Skeletal muscle tissue (tissue), 3 donors: ENCODE measurements at regions not wholly inside any gene's neighbourhood (a gene's known extent, or its start where the extent isn't known, plus 50 kb on each side); places are given as distances from the start of the nearest gene placed in this dataset.

Experiments
- H3K27ac ChIP-seq: one replicate; pipeline ENCODE4 v1.7.0; 2013; ENCODE audit warnings: mild to moderate bottlenecking, low read depth, low read length, inconsistent platforms
- H3K27me3 ChIP-seq, 3 donors: one replicate each; pipeline ENCODE4 v1.7.0; 2013; ENCODE audit warnings: low read length in 3 of 3; ENCODE audit not compliant: control insufficient read depth in 3 of 3, insufficient read depth in 3 of 3
- H3K36me3 ChIP-seq, 3 donors: one replicate each; pipeline ENCODE4 v1.7.0; 2013; ENCODE audit warnings: low read length in 3 of 3; ENCODE audit not compliant: control insufficient read depth in 3 of 3, insufficient read depth in 3 of 3
- H3K4me1 ChIP-seq, 3 donors: one replicate each; pipeline ENCODE4 v1.7.0; 2013; ENCODE audit warnings: low read length in 3 of 3, mild to moderate bottlenecking in 3 of 3; ENCODE audit not compliant: control insufficient read depth in 3 of 3, insufficient read depth in 3 of 3
- H3K4me3 ChIP-seq, 3 donors: one replicate each; pipeline ENCODE4 v1.7.0; 2013; ENCODE audit warnings: low read length in 3 of 3
- H3K9ac ChIP-seq, 3 donors: one replicate each; pipeline ENCODE4 v1.7.0; 2013; ENCODE audit warnings: low read length in 3 of 3, mild to moderate bottlenecking in 3 of 3, moderate library complexity in 2 of 3, low read depth in 1 of 3
- H3K9me3 ChIP-seq, 3 donors: one replicate each; pipeline ENCODE4 v1.7.0; 2013; ENCODE audit warnings: low read length in 3 of 3; ENCODE audit not compliant: control insufficient read depth in 3 of 3
- donor health status: Osteomylitis.

- Histone ChIP-seq H3K36me3 (no peaks in the 10 kb centered on the region), H3K9me3 (no peaks in the 10 kb centered on the region), H3K9ac (no peak overlapping the region), H3K27ac (no peak overlapping the region), H3K4me1 (peaks cover 0 to 14% (median 0%) of the 10 kb centered on the region in 3 donors), H3K27me3 (no peaks in the 10 kb centered on the region), H3K4me3 (no peak overlapping the region)
Measured at GRCh38 chr12:98126637-98127335, 388.6 kb upstream of the TMPO start.

GRCh38 chr12:98127336-98127679, 388.1 kb upstream of the TMPO start:
- Histone ChIP-seq H3K9me3 (no peaks in the 10 kb centered on the region), H3K27me3 (no peaks in the 10 kb centered on the region), H3K4me1 (peaks cover 0 to 14% (median 0%) of the 10 kb centered on the region in 3 donors), H3K9ac (no peak overlapping the region), H3K4me3 (no peak overlapping the region), H3K27ac (no peak overlapping the region), H3K36me3 (no peaks in the 10 kb centered on the region)

GRCh38 chr12:98127854-98128253, 387.5 kb upstream of the TMPO start:
- Histone ChIP-seq H3K27ac (no peak overlapping the region), H3K4me1 (peaks cover 0 to 14% (median 0%) of the 10 kb centered on the region in 3 donors), H3K36me3 (no peaks in the 10 kb centered on the region), H3K9ac (no peak overlapping the region), H3K4me3 (no peak overlapping the region), H3K27me3 (no peaks in the 10 kb centered on the region), H3K9me3 (no peaks in the 10 kb centered on the region)

DNA sequence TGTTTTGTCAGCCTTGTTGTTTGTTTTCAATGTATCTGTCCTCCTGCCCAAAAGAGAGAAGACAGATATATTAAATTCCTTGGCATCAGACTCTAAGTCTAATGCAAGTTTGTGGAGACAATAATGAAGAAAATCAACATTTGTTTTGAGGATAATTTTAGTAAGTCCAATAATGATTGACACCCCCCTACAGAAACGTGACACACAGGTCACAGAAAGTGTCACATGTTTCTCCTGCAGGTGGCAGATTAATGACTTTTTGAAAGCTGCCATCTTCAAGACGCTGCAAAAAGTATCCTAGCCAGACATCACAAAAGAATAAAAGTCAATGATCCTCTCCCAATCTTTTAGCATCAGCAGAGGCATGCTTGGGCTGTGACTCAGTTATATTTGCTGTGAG, 378.8 kb upstream of the TMPO start:
- H3K27ac ChIP-seq: no peak overlapping the region
- H3K27me3 ChIP-seq: no peaks in the 10 kb centered on the region
- no peaks in the 10 kb centered on the region for H3K4me1 ChIP-seq
- H3K4me3 ChIP-seq: no peak overlapping the region
- H3K9ac ChIP-seq: no peak overlapping the region
- H3K36me3 ChIP-seq: no peaks in the 10 kb centered on the region
- H3K9me3 ChIP-seq: no peaks in the 10 kb centered on the region

GRCh38 chr12:98137278-98137677, 378.1 kb upstream of the TMPO start:
- H3K4me1 ChIP-seq: no peaks in the 10 kb centered on the region
- H3K27ac ChIP-seq: no peak overlapping the region
- no peak overlapping the region for H3K4me3 ChIP-seq
- no peaks in the 10 kb centered on the region for H3K36me3 ChIP-seq
- no peaks in the 10 kb centered on the region for H3K27me3 ChIP-seq
- no peaks in the 10 kb centered on the region for H3K9me3 ChIP-seq
- H3K9ac ChIP-seq: no peak overlapping the region

DNA sequence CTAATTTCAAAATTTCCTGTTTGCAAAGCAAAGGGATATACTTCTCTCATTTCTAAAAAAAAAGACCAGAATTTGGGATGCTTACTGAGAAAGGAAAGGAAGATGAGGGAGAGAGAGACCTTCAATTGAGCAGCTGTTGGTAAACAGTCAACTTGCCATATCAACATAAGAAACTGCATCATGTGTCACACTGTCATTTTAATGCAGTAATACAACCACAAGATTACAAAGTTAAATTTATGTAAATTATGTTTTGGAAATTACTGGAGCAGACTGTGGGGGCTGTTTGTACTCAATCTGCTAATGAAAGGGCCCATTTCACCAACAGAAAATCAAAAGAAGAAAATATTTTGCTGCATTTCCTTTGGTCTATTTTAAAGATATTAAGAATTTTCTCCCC, 370.4 kb upstream of the TMPO start:
- Histone ChIP-seq H3K27ac (no peak overlapping the region), H3K9me3 (no peaks in the 10 kb centered on the region), H3K4me3 (no peak overlapping the region), H3K36me3 (no peaks in the 10 kb centered on the region), H3K9ac (no peak overlapping the region), H3K4me1 (no peaks in the 10 kb centered on the region), H3K27me3 (no peaks in the 10 kb centered on the region)

GRCh38 chr12:98146043-98146442, 369.3 kb upstream of the TMPO start:
- H3K27me3 ChIP-seq: no peaks in the 10 kb centered on the region
- H3K9me3 ChIP-seq: no peaks in the 10 kb centered on the region

GRCh38 chr12:98146487-98146886, 368.9 kb upstream of the TMPO start:
- H3K27ac ChIP-seq: no peak overlapping the region
- H3K4me3 ChIP-seq: no peak overlapping the region
- no peaks in the 10 kb centered on the region for H3K4me1 ChIP-seq
- H3K9me3 ChIP-seq: no peaks in the 10 kb centered on the region
- H3K27me3 ChIP-seq: no peaks in the 10 kb centered on the region
- H3K9ac ChIP-seq: no peak overlapping the region
- no peaks in the 10 kb centered on the region for H3K36me3 ChIP-seq

More at GRCh38 chr12:98146043-98146442, 369.3 kb upstream of the TMPO start:
- no peaks in the 10 kb centered on the region for H3K4me1 ChIP-seq
- no peaks in the 10 kb centered on the region for H3K36me3 ChIP-seq
- no peak overlapping the region for H3K27ac ChIP-seq
- no peak overlapping the region for H3K9ac ChIP-seq
- H3K4me3 ChIP-seq: no peak overlapping the region

GRCh38 chr12:98149270-98149669, 366.1 kb upstream of the TMPO start:
- H3K9me3 ChIP-seq: no peaks in the 10 kb centered on the region
- no peaks in the 10 kb centered on the region for H3K4me1 ChIP-seq
- no peak overlapping the region for H3K4me3 ChIP-seq
- H3K27ac ChIP-seq: no peak overlapping the region
- H3K27me3 ChIP-seq: no peaks in the 10 kb centered on the region
- H3K9ac ChIP-seq: no peak overlapping the region
- H3K36me3 ChIP-seq: no peaks in the 10 kb centered on the region

DNA sequence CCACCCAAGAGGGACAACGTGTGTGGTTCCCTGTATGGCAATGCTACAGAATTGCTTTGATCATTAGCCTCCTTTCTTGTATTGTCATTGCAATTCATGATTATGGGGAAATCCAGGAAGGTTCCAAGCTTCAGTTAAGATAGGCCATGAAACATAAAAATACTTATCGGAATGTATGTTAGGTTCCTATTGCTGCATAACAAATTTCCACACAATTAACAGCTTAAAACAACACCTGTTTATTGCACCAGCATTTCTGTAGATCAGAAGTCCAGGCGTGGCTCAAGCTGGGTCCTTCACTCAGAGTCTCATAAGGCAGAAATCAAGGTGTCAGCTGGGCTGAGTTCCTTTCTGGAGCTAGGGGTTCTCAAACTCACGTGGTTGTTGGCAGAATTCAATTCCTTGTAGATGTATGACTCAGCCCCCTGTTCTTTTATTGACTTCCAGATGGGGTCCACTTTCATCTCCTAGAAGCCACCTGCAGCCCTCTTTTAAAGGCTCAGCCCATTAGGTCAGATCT, 365.6 kb upstream of the TMPO start:
- Histone ChIP-seq H3K36me3 (no peaks in the 10 kb centered on the region), H3K4me1 (no peaks in the 10 kb centered on the region), H3K9ac (no peak overlapping the region), H3K27ac (no peak overlapping the region), H3K9me3 (no peaks in the 10 kb centered on the region), H3K4me3 (no peak overlapping the region), H3K27me3 (no peaks in the 10 kb centered on the region)
